Liver (tissue), 3 donors: ENCODE measurements at regions not wholly inside any gene's neighbourhood (a gene's known extent, or its start where the extent isn't known, plus 50 kb on each side); places are given as distances from the start of the nearest gene placed in this dataset.

Experiments
- RAD21 ChIP-seq, 2 donors: IDR thresholded peaks; 2 replicates each; pipeline ENCODE4 v1.6.1; 2016; ENCODE audit warnings: antibody characterized with exemption in 2 of 2, mild to moderate bottlenecking in 2 of 2
- TAF1 ChIP-seq: conservative IDR thresholded peaks from 2 replicates; pipeline ENCODE4 v1.6.1; 2016; ENCODE audit warnings: antibody characterized with exemption, mild to moderate bottlenecking
- TF ChIP-seq, protein P1 (sequence below): fragments of 150-350 bp; IDR thresholded peaks from 2 replicates; pipeline ENCODE4 v1.5.1; 2017; ENCODE audit warnings: improper control_type of control experiment, low read depth, low read length; ENCODE audit not compliant: missing input control
- donor health status: healthy.
- donor health status: healthy.

DNA sequence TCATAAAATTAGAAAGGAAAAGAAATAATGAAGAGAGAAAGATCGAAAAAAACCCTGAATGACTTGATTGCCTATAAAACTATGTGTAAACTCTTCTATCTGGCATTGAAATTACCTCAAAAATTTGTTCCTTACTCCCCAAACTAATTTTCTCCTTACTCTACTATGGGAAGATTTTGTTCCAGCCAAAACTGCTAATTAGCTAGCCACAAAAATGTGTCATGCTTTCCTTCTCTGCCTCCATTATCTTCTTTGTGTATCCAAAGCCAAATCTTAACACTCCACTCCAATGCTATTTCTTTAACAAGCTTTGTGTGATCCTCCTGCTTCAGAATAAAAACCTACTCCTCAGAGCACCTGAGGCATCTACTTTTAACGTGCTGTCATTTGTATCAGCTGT, 831.2 kb downstream of the METTL15 start:
- TF ChIP-seq, protein P1, sequence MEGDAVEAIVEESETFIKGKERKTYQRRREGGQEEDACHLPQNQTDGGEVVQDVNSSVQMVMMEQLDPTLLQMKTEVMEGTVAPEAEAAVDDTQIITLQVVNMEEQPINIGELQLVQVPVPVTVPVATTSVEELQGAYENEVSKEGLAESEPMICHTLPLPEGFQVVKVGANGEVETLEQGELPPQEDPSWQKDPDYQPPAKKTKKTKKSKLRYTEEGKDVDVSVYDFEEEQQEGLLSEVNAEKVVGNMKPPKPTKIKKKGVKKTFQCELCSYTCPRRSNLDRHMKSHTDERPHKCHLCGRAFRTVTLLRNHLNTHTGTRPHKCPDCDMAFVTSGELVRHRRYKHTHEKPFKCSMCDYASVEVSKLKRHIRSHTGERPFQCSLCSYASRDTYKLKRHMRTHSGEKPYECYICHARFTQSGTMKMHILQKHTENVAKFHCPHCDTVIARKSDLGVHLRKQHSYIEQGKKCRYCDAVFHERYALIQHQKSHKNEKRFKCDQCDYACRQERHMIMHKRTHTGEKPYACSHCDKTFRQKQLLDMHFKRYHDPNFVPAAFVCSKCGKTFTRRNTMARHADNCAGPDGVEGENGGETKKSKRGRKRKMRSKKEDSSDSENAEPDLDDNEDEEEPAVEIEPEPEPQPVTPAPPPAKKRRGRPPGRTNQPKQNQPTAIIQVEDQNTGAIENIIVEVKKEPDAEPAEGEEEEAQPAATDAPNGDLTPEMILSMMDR = no peak
- TF ChIP-seq RAD21 (IDR thresholded peaks at IDR 0.05) (no peak), TAF1 (no peak)
